HFFc6 (cell line): ENCODE measurements at regions not wholly inside any gene's neighbourhood (a gene's known extent, or its start where the extent isn't known, plus 50 kb on each side); places are given as distances from the start of the nearest gene placed in this dataset.

ENCODE experiments used
- DNase-seq: peaks from one replicate; pipeline ENCODE4 v3.0.0-alpha.2; 2018
- H3K27ac Mint-ChIP-seq: 2 replicates; pipeline ENCODE4 v1.8.0; 2020; ENCODE audit warnings: mild to moderate bottlenecking, mixed read lengths
- H3K27me3 Mint-ChIP-seq: 2 replicates; pipeline ENCODE4 v1.8.0; 2021; ENCODE audit warnings: mild to moderate bottlenecking, moderate library complexity, mixed read lengths; ENCODE audit not compliant: insufficient read depth
- H3K36me3 Mint-ChIP-seq: 2 replicates; pipeline ENCODE4 v1.8.0; 2021; ENCODE audit warnings: low read depth, mixed read lengths
- H3K4me1 Mint-ChIP-seq: 2 replicates; pipeline ENCODE4 v1.8.0; 2020; ENCODE audit warnings: low read depth, mixed read lengths
- H3K4me3 Mint-ChIP-seq: 2 replicates; pipeline ENCODE4 v1.8.0; 2020; ENCODE audit warnings: mild to moderate bottlenecking, moderate library complexity, mixed read lengths
- H3K9me3 Mint-ChIP-seq: 2 replicates; pipeline ENCODE4 v1.8.0; 2020; ENCODE audit warnings: mild to moderate bottlenecking, mixed read lengths
- CTCF ChIP-seq: fragments of 200-600 bp; sonication (generic); IDR thresholded peaks from 2 replicates; pipeline ENCODE4 v1.5.0; 2021; ENCODE audit warnings: antibody characterized with exemption, mild to moderate bottlenecking

- H3K4me3 Mint-ChIP-seq, result no peak overlapping the region
- H3K27me3 Mint-ChIP-seq, result no peaks in the 10 kb centered on the region
- peak; percentile 82 for DNase-seq
- H3K9me3 Mint-ChIP-seq, result no peaks in the 10 kb centered on the region; the same call in 1 of the 2 replicates
- H3K4me1 Mint-ChIP-seq, result no peaks in the 10 kb centered on the region; the same call in 1 of the 2 replicates
- no peaks in the 10 kb centered on the region for H3K36me3 Mint-ChIP-seq
- peak; percentile 33; the same call in 1 of the 2 replicates for TF ChIP-seq CTCF
- H3K27ac Mint-ChIP-seq, result peak overlapping the region; percentile 89
Measured at GRCh38 chrX:151825925-151826485, 86.7 kb upstream of the MAGEA4 start.

GRCh38 chrX:151828439-151829080 is 84.1 kb upstream of the MAGEA4 start:
- H3K4me3 Mint-ChIP-seq, result no peak overlapping the region
- TF ChIP-seq CTCF, result no peak
- H3K27ac Mint-ChIP-seq, result no peak overlapping the region
- no peaks in the 10 kb centered on the region for H3K36me3 Mint-ChIP-seq
- no peaks in the 10 kb centered on the region; the same call in 1 of the 2 replicates for H3K9me3 Mint-ChIP-seq
- no peaks in the 10 kb centered on the region for H3K27me3 Mint-ChIP-seq
- no peaks in the 10 kb centered on the region; the same call in 1 of the 2 replicates for H3K4me1 Mint-ChIP-seq
- DNase-seq, result no peak

GRCh38 chrX:151830911-151831310 is 81.8 kb upstream of the MAGEA4 start:
- Mint-ChIP-seq H3K36me3 (no peaks in the 10 kb centered on the region), H3K4me3 (no peak overlapping the region), H3K4me1 (no peaks in the 10 kb centered on the region; the same call in 1 of the 2 replicates), H3K27ac (no peak overlapping the region), H3K27me3 (no peaks in the 10 kb centered on the region; the same call in 1 of the 2 replicates), H3K9me3 (no peaks in the 10 kb centered on the region; the same call in 1 of the 2 replicates)
- TF ChIP-seq CTCF, result no peak
- DNase-seq, result no peak

GRCh38 chrX:151852294-151852693 is 60.4 kb upstream of the MAGEA4 start:
- H3K36me3 Mint-ChIP-seq, result no peaks in the 10 kb centered on the region
- H3K4me1 Mint-ChIP-seq, result no peaks in the 10 kb centered on the region
- peak; percentile 33; the same call in 1 of the 2 replicates for TF ChIP-seq CTCF
- H3K27me3 Mint-ChIP-seq, result peaks cover 8% of the 10 kb centered on the region; the same call in 1 of the 2 replicates
- H3K4me3 Mint-ChIP-seq, result no peak overlapping the region
- no peaks in the 10 kb centered on the region; the same call in 1 of the 2 replicates for H3K9me3 Mint-ChIP-seq
- no peak overlapping the region for H3K27ac Mint-ChIP-seq
- no peak for DNase-seq

- Mint-ChIP-seq H3K4me3 (no peak overlapping the region), H3K27ac (no peak overlapping the region)
- no peak for TF ChIP-seq CTCF
Measured at GRCh38 chrX:151854726-151855495, 57.8 kb upstream of the MAGEA4 start.

More at GRCh38 chrX:151854726-151855495, 57.8 kb upstream of the MAGEA4 start:
- Mint-ChIP-seq H3K36me3 (no peaks in the 10 kb centered on the region), H3K9me3 (no peaks in the 10 kb centered on the region; the same call in 1 of the 2 replicates), H3K4me1 (no peaks in the 10 kb centered on the region), H3K27me3 (peaks cover 5% of the 10 kb centered on the region; the same call in 1 of the 2 replicates)
- no peak for DNase-seq
